GM10266 (cell line): ENCODE measurements at regions not wholly inside any gene's neighbourhood (a gene's known extent, or its start where the extent isn't known, plus 50 kb on each side); places are given as distances from the start of the nearest gene placed in this dataset.

Source experiments
- DNase-seq: peaks from one replicate; pipeline ENCODE4 v3.0.0; 2012; ENCODE audit errors: extremely low spot score
- CTCF ChIP-seq: IDR thresholded peaks from 2 replicates; pipeline ENCODE4 v1.5.1; 2012; ENCODE audit warnings: mild to moderate bottlenecking, low read depth; ENCODE audit not compliant: control insufficient read depth, insufficient read depth; ENCODE audit errors: missing control alignments

GRCh38 chr10:36351159-36351558 is 709.1 kb upstream of the FZD8 start:
- no peak for DNase-seq
- TF ChIP-seq CTCF: no peak

GRCh38 chr10:36349445-36350078 is 707.5 kb upstream of the FZD8 start:
- no peak for DNase-seq
- TF ChIP-seq CTCF: no peak

- DNase-seq: no peak
- no peak for TF ChIP-seq CTCF
Measured at GRCh38 chr10:36345807-36346206, 703.7 kb upstream of the FZD8 start.

- no peak for DNase-seq
- no peak for TF ChIP-seq CTCF
Measured at GRCh38 chr10:36345175-36345533, 703.1 kb upstream of the FZD8 start.

- DNase-seq: no peak
- no peak for TF ChIP-seq CTCF
Measured at GRCh38 chr10:36344240-36345174, 702.4 kb upstream of the FZD8 start.

GRCh38 chr10:36342781-36343180 is 700.7 kb upstream of the FZD8 start:
- no peak for TF ChIP-seq CTCF
- DNase-seq: no peak

GRCh38 chr10:36341471-36341870 is 699.4 kb upstream of the FZD8 start:
- no peak for TF ChIP-seq CTCF
- DNase-seq: no peak
